Osteocyte (in vitro differentiated cells): ENCODE measurements at regions not wholly inside any gene's neighbourhood (a gene's known extent, or its start where the extent isn't known, plus 50 kb on each side); places are given as distances from the start of the nearest gene placed in this dataset.

ENCODE experiments used
- DNase-seq: peaks from one replicate; pipeline ENCODE4 v3.0.0; 2021; ENCODE audit warnings: mixed read lengths; ENCODE audit not compliant: unreplicated experiment; ENCODE audit errors: extremely low spot score
- H3K27ac Mint-ChIP-seq: one replicate; pipeline ENCODE4 v1.8.0; 2021; ENCODE audit warnings: mild to moderate bottlenecking, mixed read lengths; ENCODE audit not compliant: unreplicated experiment
- H3K27me3 Mint-ChIP-seq: one replicate; pipeline ENCODE4 v1.8.0; 2021; ENCODE audit warnings: mixed read lengths; ENCODE audit not compliant: unreplicated experiment
- H3K36me3 Mint-ChIP-seq: one replicate; pipeline ENCODE4 v1.8.0; 2021; ENCODE audit warnings: mixed read lengths; ENCODE audit not compliant: unreplicated experiment
- H3K4me1 Mint-ChIP-seq: one replicate; pipeline ENCODE4 v1.8.0; 2021; ENCODE audit warnings: mixed read lengths; ENCODE audit not compliant: unreplicated experiment
- H3K4me3 Mint-ChIP-seq: one replicate; pipeline ENCODE4 v1.8.0; 2021; ENCODE audit warnings: mild to moderate bottlenecking, moderate library complexity, mixed read lengths; ENCODE audit not compliant: unreplicated experiment
- H3K9me3 Mint-ChIP-seq: one replicate; pipeline ENCODE4 v1.8.0; 2021; ENCODE audit warnings: mixed read lengths; ENCODE audit not compliant: unreplicated experiment
- TF ChIP-seq, protein P1 (sequence below): fragments of 200-600 bp; sonication (generic); IDR thresholded peaks from 2 replicates; pipeline ENCODE4 v1.5.0; 2021; ENCODE audit warnings: antibody characterized with exemption, mild to moderate bottlenecking, moderate library complexity

DNA sequence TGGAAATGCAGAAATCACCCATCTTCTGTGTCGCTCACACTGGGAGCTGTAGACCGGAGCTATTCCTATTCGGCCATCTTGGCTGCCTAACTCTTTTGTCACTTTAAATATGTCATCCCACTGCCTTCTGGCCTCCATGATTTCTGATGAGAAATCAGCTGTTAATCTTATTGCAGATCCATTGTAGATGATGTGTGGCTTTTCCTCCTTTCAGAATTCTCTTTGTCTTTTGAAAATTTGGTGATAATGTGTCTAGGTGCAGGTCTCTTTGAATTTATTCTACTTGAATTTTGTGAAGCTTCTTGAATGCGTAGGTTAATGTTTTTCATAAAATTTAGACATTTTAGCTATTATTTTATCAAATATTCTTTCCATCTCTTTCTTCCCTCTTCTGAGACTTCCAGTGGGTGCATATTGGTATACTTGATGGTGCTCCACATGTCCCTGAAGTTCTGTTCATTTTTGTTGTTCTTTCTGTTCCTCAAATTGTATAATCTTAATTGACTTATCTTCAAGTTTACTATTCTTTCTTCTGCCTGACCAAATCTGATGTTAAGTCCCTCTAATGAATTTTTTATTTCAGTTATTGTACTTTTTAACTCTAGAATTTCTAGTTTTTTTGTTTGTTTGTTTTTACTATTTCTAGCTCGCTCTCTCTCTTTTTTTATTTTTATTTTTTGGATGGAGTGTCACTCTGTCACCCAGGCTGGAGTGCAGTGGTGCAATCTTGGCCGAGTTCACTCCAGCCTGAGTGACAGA is 90.8 kb upstream of the DLX2 start:
- Mint-ChIP-seq H3K4me1 (no peaks in the 10 kb centered on the region), H3K36me3 (peaks cover 11% of the 10 kb centered on the region), H3K27ac (no peak overlapping the region), H3K4me3 (no peak overlapping the region), H3K27me3 (no peaks in the 10 kb centered on the region), H3K9me3 (peaks cover 24% of the 10 kb centered on the region)
- TF ChIP-seq, protein P1, sequence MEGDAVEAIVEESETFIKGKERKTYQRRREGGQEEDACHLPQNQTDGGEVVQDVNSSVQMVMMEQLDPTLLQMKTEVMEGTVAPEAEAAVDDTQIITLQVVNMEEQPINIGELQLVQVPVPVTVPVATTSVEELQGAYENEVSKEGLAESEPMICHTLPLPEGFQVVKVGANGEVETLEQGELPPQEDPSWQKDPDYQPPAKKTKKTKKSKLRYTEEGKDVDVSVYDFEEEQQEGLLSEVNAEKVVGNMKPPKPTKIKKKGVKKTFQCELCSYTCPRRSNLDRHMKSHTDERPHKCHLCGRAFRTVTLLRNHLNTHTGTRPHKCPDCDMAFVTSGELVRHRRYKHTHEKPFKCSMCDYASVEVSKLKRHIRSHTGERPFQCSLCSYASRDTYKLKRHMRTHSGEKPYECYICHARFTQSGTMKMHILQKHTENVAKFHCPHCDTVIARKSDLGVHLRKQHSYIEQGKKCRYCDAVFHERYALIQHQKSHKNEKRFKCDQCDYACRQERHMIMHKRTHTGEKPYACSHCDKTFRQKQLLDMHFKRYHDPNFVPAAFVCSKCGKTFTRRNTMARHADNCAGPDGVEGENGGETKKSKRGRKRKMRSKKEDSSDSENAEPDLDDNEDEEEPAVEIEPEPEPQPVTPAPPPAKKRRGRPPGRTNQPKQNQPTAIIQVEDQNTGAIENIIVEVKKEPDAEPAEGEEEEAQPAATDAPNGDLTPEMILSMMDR = no peak
- DNase-seq = no peak

DNA sequence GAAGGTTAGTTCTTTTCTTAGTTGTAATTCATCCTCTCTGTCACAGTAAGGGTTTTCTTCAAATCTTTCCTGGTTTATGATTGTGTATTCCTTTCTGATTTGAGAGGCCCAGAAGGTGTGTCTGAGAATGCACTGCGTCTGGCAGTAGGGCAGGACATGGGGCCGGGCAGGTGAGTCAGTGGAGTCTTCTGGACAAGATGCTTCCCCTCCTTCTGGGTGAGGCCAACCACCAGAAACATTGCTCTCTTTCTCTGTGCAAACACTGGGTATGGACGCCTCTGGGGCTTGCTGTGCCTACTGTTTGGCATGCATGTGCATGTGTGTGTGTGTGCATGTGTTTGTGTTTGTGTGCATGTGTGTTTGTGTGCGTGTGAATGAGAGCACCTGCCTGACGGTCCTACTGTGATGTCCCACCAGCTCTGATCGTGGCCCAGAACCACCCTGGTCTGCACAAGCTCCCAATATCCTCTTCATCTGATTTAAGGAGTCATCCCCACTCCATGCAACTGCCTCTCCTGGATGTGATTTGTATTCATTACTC is 93.2 kb upstream of the DLX2 start:
- H3K27ac Mint-ChIP-seq = no peak overlapping the region
- peaks cover 11% of the 10 kb centered on the region for H3K36me3 Mint-ChIP-seq
- TF ChIP-seq, protein P1 = no peak
- H3K9me3 Mint-ChIP-seq = peaks cover 24% of the 10 kb centered on the region
- H3K4me1 Mint-ChIP-seq = no peaks in the 10 kb centered on the region
- no peaks in the 10 kb centered on the region for H3K27me3 Mint-ChIP-seq
- H3K4me3 Mint-ChIP-seq = no peak overlapping the region
- DNase-seq = no peak

DNA sequence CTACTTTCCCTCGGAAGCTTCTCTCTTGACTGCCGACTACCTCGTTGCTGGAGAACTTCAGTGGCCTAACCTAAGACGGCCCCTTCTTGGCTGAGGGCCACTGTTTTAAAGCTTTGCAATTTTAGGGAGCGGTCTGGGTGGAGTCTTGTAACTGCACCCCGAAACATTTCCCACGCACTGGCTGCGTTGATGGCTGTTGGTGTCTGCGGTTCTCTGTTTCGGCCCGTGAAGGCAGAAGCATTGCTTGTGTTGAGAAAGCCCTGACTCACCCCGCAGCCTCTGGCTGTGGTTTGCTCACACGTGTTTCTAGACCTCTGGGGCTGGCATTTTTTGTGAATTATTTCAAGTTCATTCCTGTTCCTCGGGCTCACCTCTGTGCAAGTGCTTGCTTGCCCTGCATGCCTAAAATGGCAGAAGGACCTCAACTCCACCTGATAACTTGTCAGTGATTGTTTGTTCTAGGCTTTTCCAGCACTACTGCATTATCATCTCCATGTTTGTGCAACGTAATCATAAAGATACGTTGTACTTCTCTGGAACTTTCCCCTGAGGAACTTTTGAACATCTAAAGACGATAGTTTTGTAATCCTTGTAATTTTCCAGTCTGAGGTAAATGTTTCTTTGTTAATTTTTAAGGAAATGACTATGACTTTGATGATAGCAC is 94.2 kb upstream of the DLX2 start:
- no peaks in the 10 kb centered on the region for H3K27me3 Mint-ChIP-seq
- H3K4me3 Mint-ChIP-seq = no peak overlapping the region
- no peaks in the 10 kb centered on the region for H3K4me1 Mint-ChIP-seq
- no peak for DNase-seq
- H3K36me3 Mint-ChIP-seq = peaks cover 11% of the 10 kb centered on the region
- TF ChIP-seq, protein P1 = no peak
- H3K9me3 Mint-ChIP-seq = peaks cover 24% of the 10 kb centered on the region
- no peak overlapping the region for H3K27ac Mint-ChIP-seq

DNA sequence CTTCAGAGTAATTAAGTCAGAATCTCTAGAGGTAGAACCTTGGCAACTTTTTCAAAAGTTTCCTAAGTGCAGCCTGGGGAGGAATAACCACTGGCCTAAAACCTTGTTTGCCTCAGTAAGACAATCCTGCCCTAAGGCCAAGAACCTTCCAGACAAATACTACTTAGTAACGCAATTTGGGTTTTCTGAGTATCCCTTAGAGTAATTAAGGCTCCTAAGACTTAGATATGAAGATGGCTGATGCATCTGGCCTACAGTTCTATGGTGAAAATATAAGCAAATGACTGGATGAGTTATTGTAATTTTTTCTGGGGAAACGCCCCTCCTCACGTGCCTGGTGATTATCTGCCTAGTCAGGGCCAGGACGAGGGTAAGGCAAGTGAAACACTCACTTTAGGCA is 95.7 kb upstream of the DLX2 start:
- Mint-ChIP-seq H3K36me3 (peaks cover 10% of the 10 kb centered on the region), H3K9me3 (peaks cover 22% of the 10 kb centered on the region), H3K4me3 (no peak overlapping the region), H3K27ac (no peak overlapping the region), H3K4me1 (no peaks in the 10 kb centered on the region), H3K27me3 (no peaks in the 10 kb centered on the region)
- DNase-seq = no peak
- TF ChIP-seq, protein P1 = no peak

DNA sequence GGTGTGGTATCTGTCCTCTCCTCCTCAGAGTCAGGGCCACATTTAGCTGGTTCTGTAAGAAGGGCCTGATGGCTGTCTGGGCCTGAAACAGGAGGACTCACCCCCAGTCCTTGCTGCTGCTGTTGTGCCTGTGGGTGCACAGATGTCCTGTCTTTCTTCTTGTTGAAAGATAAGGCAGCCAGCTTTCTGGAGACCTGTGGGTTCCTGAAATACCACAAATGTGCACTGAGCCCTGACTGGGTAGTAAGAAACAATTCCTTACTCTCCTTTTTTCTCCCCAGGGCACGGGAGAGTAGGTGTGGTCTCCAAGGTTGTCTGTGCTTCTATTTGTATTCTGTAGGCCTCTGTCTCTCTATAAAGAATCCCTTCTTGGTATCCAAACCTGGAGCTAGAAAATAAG is 96.2 kb upstream of the DLX2 start:
- no peaks in the 10 kb centered on the region for H3K4me1 Mint-ChIP-seq
- H3K9me3 Mint-ChIP-seq = peaks cover 16% of the 10 kb centered on the region

More for the DNA sequence above, 96.2 kb upstream of the DLX2 start:
- TF ChIP-seq, protein P1 = no peak
- Mint-ChIP-seq H3K36me3 (peaks cover 6% of the 10 kb centered on the region), H3K4me3 (no peak overlapping the region), H3K27ac (no peak overlapping the region), H3K27me3 (no peaks in the 10 kb centered on the region)
- DNase-seq = no peak
